ENCODE measurements at regions not wholly inside any gene's neighbourhood (a gene's known extent, or its start where the extent isn't known, plus 50 kb on each side); places are given as distances from the start of the nearest gene placed in this dataset.
"Not testable (repeated sequence)": the region's sequence is repeated elsewhere in the genome, so short reads cannot be mapped to it uniquely, and the experiment has no call there.

GRCh38 chr3:36165509-36166290, 214.6 kb upstream of the STAC start:
- H3K9ac ChIP-seq (ENCODE audit: low read depth, low read length), result no peak overlapping the region
- no peaks in the 10 kb centered on the region for H3K4me1 ChIP-seq (ENCODE audit: control insufficient read depth, insufficient read depth, low read length)
- H3K4me3 ChIP-seq (ENCODE audit: low read length), result no peak overlapping the region
- H3K27me3 ChIP-seq (ENCODE audit: control insufficient read depth, insufficient read depth, low read length), result no peaks in the 10 kb centered on the region
- H3K36me3 ChIP-seq (ENCODE audit: insufficient read depth, low read length), result no peaks in the 10 kb centered on the region
- no peak overlapping the region for H3K4me2 ChIP-seq (ENCODE audit: low read length)
- no peaks in the 10 kb centered on the region for H3K9me3 ChIP-seq (replicated peaks; ENCODE audit: low read length)

- no peaks in the 10 kb centered on the region for H3K4me1 ChIP-seq (ENCODE audit: control insufficient read depth, insufficient read depth, low read length)
- H3K9ac ChIP-seq (ENCODE audit: low read depth, low read length), result no peak overlapping the region
- no peaks in the 10 kb centered on the region for H3K36me3 ChIP-seq (ENCODE audit: insufficient read depth, low read length)
- H3K9me3 ChIP-seq (replicated peaks; ENCODE audit: low read length), result no peaks in the 10 kb centered on the region
- H3K4me3 ChIP-seq (ENCODE audit: low read length), result no peak overlapping the region
- H3K27me3 ChIP-seq (ENCODE audit: control insufficient read depth, insufficient read depth, low read length), result no peaks in the 10 kb centered on the region
- no peak overlapping the region for H3K4me2 ChIP-seq (ENCODE audit: low read length)
These were observed 213.8 kb upstream of the STAC start for GRCh38 chr3:36166477-36166876.

- Histone ChIP-seq H3K27me3 (ENCODE audit: control insufficient read depth, insufficient read depth, low read length) (no peaks in the 10 kb centered on the region), H3K4me1 (ENCODE audit: control insufficient read depth, insufficient read depth, low read length) (no peaks in the 10 kb centered on the region), H3K9me3 (replicated peaks; ENCODE audit: low read length) (no peaks in the 10 kb centered on the region), H3K4me3 (ENCODE audit: low read length) (no peak overlapping the region), H3K36me3 (ENCODE audit: insufficient read depth, low read length) (no peaks in the 10 kb centered on the region), H3K9ac (ENCODE audit: low read depth, low read length) (no peak overlapping the region), H3K4me2 (ENCODE audit: low read length) (no peak overlapping the region)
These were observed 207.6 kb upstream of the STAC start for GRCh38 chr3:36172699-36173098.

GRCh38 chr3:36175113-36175812, 205.0 kb upstream of the STAC start:
- H3K9me3 ChIP-seq (replicated peaks; ENCODE audit: low read length), result no peaks in the 10 kb centered on the region
- H3K4me3 ChIP-seq (ENCODE audit: low read length), result no peak overlapping the region
- no peaks in the 10 kb centered on the region for H3K4me1 ChIP-seq (ENCODE audit: control insufficient read depth, insufficient read depth, low read length)
- H3K36me3 ChIP-seq (ENCODE audit: insufficient read depth, low read length), result no peaks in the 10 kb centered on the region
- no peak overlapping the region for H3K9ac ChIP-seq (ENCODE audit: low read depth, low read length)
- H3K27me3 ChIP-seq (ENCODE audit: control insufficient read depth, insufficient read depth, low read length), result no peaks in the 10 kb centered on the region
- no peak overlapping the region for H3K4me2 ChIP-seq (ENCODE audit: low read length)

- H3K27me3 ChIP-seq (ENCODE audit: control insufficient read depth, insufficient read depth, low read length), result no peaks in the 10 kb centered on the region
- H3K4me2 ChIP-seq (ENCODE audit: low read length), result no peak overlapping the region
- no peaks in the 10 kb centered on the region for H3K9me3 ChIP-seq (replicated peaks; ENCODE audit: low read length)
- H3K36me3 ChIP-seq (ENCODE audit: insufficient read depth, low read length), result no peaks in the 10 kb centered on the region
- H3K4me3 ChIP-seq (ENCODE audit: low read length), result no peak overlapping the region
- no peaks in the 10 kb centered on the region for H3K4me1 ChIP-seq (ENCODE audit: control insufficient read depth, insufficient read depth, low read length)
- no peak overlapping the region for H3K9ac ChIP-seq (ENCODE audit: low read depth, low read length)
These were observed 204.3 kb upstream of the STAC start for GRCh38 chr3:36175916-36176461.

GRCh38 chr3:36178018-36178417, 202.3 kb upstream of the STAC start:
- H3K9ac ChIP-seq (ENCODE audit: low read depth, low read length), result no peak overlapping the region
- H3K4me1 ChIP-seq (ENCODE audit: control insufficient read depth, insufficient read depth, low read length), result no peaks in the 10 kb centered on the region
- no peaks in the 10 kb centered on the region for H3K36me3 ChIP-seq (ENCODE audit: insufficient read depth, low read length)
- H3K4me3 ChIP-seq (ENCODE audit: low read length), result no peak overlapping the region
- H3K4me2 ChIP-seq (ENCODE audit: low read length), result no peak overlapping the region
- no peaks in the 10 kb centered on the region for H3K27me3 ChIP-seq (ENCODE audit: control insufficient read depth, insufficient read depth, low read length)
- H3K9me3 ChIP-seq (replicated peaks; ENCODE audit: low read length), result no peaks in the 10 kb centered on the region

- Histone ChIP-seq H3K4me3 (ENCODE audit: low read length) (no peak overlapping the region), H3K27me3 (ENCODE audit: control insufficient read depth, insufficient read depth, low read length) (no peaks in the 10 kb centered on the region), H3K9ac (ENCODE audit: low read depth, low read length) (no peak overlapping the region), H3K36me3 (ENCODE audit: insufficient read depth, low read length) (no peaks in the 10 kb centered on the region), H3K4me2 (ENCODE audit: low read length) (no peak overlapping the region), H3K9me3 (replicated peaks; ENCODE audit: low read length) (no peaks in the 10 kb centered on the region), H3K4me1 (ENCODE audit: control insufficient read depth, insufficient read depth, low read length) (no peaks in the 10 kb centered on the region)
These were observed 198.3 kb upstream of the STAC start for GRCh38 chr3:36182024-36182423.

GRCh38 chr3:36187197-36187596, 193.1 kb upstream of the STAC start:
- H3K36me3 ChIP-seq (ENCODE audit: insufficient read depth, low read length); H3K4me1 ChIP-seq (ENCODE audit: control insufficient read depth, insufficient read depth, low read length); H3K27me3 ChIP-seq (ENCODE audit: control insufficient read depth, insufficient read depth, low read length); H3K9ac ChIP-seq (ENCODE audit: low read depth, low read length); H3K4me2 ChIP-seq (ENCODE audit: low read length); H3K4me3 ChIP-seq (ENCODE audit: low read length); H3K9me3 ChIP-seq (replicated peaks; ENCODE audit: low read length): not testable (repeated sequence)

- H3K27me3 ChIP-seq (ENCODE audit: control insufficient read depth, insufficient read depth, low read length), result no peaks in the 10 kb centered on the region
- H3K36me3 ChIP-seq (ENCODE audit: insufficient read depth, low read length), result no peaks in the 10 kb centered on the region
- no peak overlapping the region for H3K9ac ChIP-seq (ENCODE audit: low read depth, low read length)
- H3K4me2 ChIP-seq (ENCODE audit: low read length), result no peak overlapping the region
- no peaks in the 10 kb centered on the region for H3K9me3 ChIP-seq (replicated peaks; ENCODE audit: low read length)
- no peak overlapping the region for H3K4me3 ChIP-seq (ENCODE audit: low read length)
- no peaks in the 10 kb centered on the region for H3K4me1 ChIP-seq (ENCODE audit: control insufficient read depth, insufficient read depth, low read length)
These were observed 187.4 kb upstream of the STAC start for GRCh38 chr3:36192901-36193300.

GRCh38 chr3:36193448-36193847, 186.9 kb upstream of the STAC start:
- no peak overlapping the region for H3K9ac ChIP-seq (ENCODE audit: low read depth, low read length)
- no peak overlapping the region for H3K4me3 ChIP-seq (ENCODE audit: low read length)
- no peaks in the 10 kb centered on the region for H3K27me3 ChIP-seq (ENCODE audit: control insufficient read depth, insufficient read depth, low read length)
- H3K4me2 ChIP-seq (ENCODE audit: low read length), result no peak overlapping the region
- H3K36me3 ChIP-seq (ENCODE audit: insufficient read depth, low read length), result no peaks in the 10 kb centered on the region
- H3K9me3 ChIP-seq (replicated peaks; ENCODE audit: low read length), result no peaks in the 10 kb centered on the region
- H3K4me1 ChIP-seq (ENCODE audit: control insufficient read depth, insufficient read depth, low read length), result no peaks in the 10 kb centered on the region

GRCh38 chr3:36196058-36196457, 184.2 kb upstream of the STAC start:
- H3K4me3 ChIP-seq (ENCODE audit: low read length), result no peak overlapping the region
- no peaks in the 10 kb centered on the region for H3K4me1 ChIP-seq (ENCODE audit: control insufficient read depth, insufficient read depth, low read length)
- no peak overlapping the region for H3K9ac ChIP-seq (ENCODE audit: low read depth, low read length)
- H3K4me2 ChIP-seq (ENCODE audit: low read length), result no peak overlapping the region
- H3K9me3 ChIP-seq (replicated peaks; ENCODE audit: low read length), result no peaks in the 10 kb centered on the region
- no peaks in the 10 kb centered on the region for H3K36me3 ChIP-seq (ENCODE audit: insufficient read depth, low read length)
- H3K27me3 ChIP-seq (ENCODE audit: control insufficient read depth, insufficient read depth, low read length), result no peaks in the 10 kb centered on the region

GRCh38 chr3:36197151-36197550, 183.2 kb upstream of the STAC start:
- Histone ChIP-seq H3K9me3 (replicated peaks; ENCODE audit: low read length) (no peaks in the 10 kb centered on the region), H3K27me3 (ENCODE audit: control insufficient read depth, insufficient read depth, low read length) (no peaks in the 10 kb centered on the region), H3K4me2 (ENCODE audit: low read length) (no peak overlapping the region), H3K4me3 (ENCODE audit: low read length) (no peak overlapping the region), H3K4me1 (ENCODE audit: control insufficient read depth, insufficient read depth, low read length) (no peaks in the 10 kb centered on the region), H3K9ac (ENCODE audit: low read depth, low read length) (no peak overlapping the region), H3K36me3 (ENCODE audit: insufficient read depth, low read length) (no peaks in the 10 kb centered on the region)

Data from skeletal muscle satellite cell (primary cell).